D721Med (cell line): ENCODE measurements at regions not wholly inside any gene's neighbourhood (a gene's known extent, or its start where the extent isn't known, plus 50 kb on each side); places are given as distances from the start of the nearest gene placed in this dataset.

ENCODE experiments used
- DNase-seq: peaks from one replicate; pipeline ENCODE4 v3.0.0; 2011; ENCODE audit warnings: low spot score; ENCODE audit not compliant: insufficient read length
- FAIRE-seq: peaks from 2 replicates; lab custom pipeline; 2011; peaks lifted over from hg19 to GRCh38; lab: Jason Lieb, UNC
- CTCF ChIP-seq: IDR thresholded peaks from 2 replicates; pipeline ENCODE4 v1.5.1; 2012; ENCODE audit warnings: mild to moderate bottlenecking, control low read depth; ENCODE audit not compliant: insufficient read depth; ENCODE audit errors: missing control alignments

DNA sequence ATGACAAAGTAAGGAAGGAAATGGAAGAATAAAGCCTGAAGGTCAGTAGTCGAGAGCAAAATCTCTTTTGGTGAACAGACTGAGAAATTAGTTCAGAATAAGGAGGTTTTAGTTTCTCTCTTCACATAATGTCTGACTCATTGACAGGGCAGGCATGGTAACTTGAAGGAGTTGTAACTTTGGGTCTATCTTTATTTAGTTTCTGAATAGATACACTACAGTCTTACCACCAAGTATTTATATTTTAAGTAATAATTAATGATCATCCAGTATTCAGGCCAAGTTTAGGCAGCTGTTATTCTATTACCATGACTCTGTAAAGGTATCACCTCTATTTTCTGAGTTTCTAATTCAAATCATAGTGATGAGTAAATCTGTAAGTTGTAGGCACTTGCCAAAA, 219.9 kb downstream of the SPRY2 start:
- no peak for TF ChIP-seq CTCF
- FAIRE-seq (no peak), DNase-seq (no peak)

DNA sequence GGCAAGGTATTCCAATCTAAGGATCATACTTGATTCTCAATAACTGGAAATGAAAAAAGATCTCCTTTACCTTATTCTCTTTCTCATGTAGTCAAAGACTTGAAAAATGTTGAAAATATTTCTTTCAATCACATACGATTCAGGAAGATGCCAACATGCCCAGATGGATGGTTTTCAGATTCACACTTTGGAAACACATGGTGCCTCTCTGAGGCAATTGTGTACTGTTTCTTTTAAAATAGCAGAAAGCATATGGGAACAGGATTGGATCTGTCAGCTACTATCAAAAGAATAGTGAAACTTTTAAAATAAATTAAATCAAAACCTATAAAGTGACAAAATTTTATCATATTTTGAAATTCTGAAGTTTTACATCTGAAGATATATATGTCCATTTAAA, 222.4 kb downstream of the SPRY2 start:
- FAIRE-seq, result no peak
- no peak for DNase-seq
- TF ChIP-seq CTCF, result no peak

DNA sequence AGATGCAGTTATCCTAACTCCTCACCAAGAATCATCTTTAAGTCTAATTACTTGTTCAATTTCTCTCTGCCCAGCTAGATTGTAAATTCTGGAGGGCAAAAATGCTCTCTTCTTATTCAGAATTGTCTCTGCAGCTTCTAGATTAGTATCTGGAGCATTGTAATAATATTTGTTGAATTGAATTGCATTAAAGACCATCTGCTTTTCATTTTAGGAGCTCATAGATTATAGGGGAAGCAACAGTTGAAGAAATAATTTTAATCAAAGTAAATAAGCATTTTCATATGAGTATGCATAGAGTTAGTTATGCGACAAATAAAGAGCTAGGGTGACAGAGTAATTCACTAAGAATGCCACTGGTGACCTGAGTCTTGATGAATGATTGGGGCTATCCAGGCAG, 222.8 kb downstream of the SPRY2 start:
- no peak for TF ChIP-seq CTCF
- DNase-seq (no peak), FAIRE-seq (no peak)

DNA sequence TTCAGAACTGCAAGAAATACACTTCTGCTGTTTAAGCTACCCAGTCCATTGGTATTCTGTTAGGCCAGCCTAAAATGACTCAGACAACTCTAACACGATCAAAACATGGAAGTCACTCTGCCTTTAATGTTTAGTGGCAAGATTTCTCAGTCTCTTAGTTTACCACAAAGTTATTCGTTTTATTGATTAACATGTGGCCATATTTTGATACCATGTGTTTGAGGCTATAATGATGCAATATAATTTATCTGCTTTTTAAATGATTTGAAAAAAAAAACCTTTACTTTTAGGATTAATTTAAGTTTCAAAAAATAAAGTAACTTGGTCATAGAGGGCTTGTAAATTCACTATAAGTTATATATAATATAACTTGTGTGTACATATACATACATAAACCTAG, 223.4 kb downstream of the SPRY2 start:
- no peak for TF ChIP-seq CTCF
- DNase-seq (no peak), FAIRE-seq (no peak)

GRCh38 chr13:80116107-80116506, 224.8 kb downstream of the SPRY2 start:
- no peak for DNase-seq
- FAIRE-seq, result no peak
- no peak for TF ChIP-seq CTCF

DNA sequence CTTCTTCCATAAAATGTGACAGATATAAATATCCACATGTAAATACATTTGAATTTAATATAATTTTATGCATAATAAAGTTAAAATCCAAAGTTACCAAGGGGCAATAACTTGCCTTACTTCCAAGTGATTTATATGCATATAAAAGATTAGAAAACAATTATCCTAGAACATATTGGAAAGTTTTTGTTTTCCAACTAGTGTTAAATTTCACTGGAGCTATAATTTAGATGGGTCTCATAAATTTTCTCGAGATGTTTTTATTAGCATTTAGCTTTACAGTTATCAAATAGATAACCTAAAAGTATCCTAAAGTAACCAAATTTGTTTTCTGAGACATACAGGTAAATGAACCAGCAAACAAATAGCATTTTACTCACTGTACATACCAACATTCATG, 225.3 kb downstream of the SPRY2 start:
- no peak for TF ChIP-seq CTCF
- no peak for DNase-seq
- FAIRE-seq, result no peak

GRCh38 chr13:80113714-80114454, 227.0 kb downstream of the SPRY2 start:
- no peak for FAIRE-seq
- TF ChIP-seq CTCF, result no peak
- DNase-seq, result no peak
